Osteoblast (primary cell): ENCODE measurements at regions not wholly inside any gene's neighbourhood (a gene's known extent, or its start where the extent isn't known, plus 50 kb on each side); places are given as distances from the start of the nearest gene placed in this dataset.

ENCODE experiments used
- DNase-seq: peaks from one replicate; pipeline ENCODE4 v3.0.0; 2011; ENCODE audit warnings: low spot score, mixed read lengths; ENCODE audit not compliant: insufficient read length; ENCODE audit errors: missing footprints
- H2AFZ ChIP-seq: 2 replicates; pipeline ENCODE4 v1.6.0; 2011; ENCODE audit warnings: mild to moderate bottlenecking, low read length
- H3K27ac ChIP-seq: 2 replicates; pipeline ENCODE4 v1.5.1; 2011; ENCODE audit warnings: mild to moderate bottlenecking, low read depth, low read length, moderate library complexity
- H3K27me3 ChIP-seq: 2 replicates; pipeline ENCODE4 v1.6.0; 2012; ENCODE audit warnings: mild to moderate bottlenecking, control low read depth, inconsistent platforms, low read length, moderate library complexity; ENCODE audit not compliant: insufficient read depth
- H3K36me3 ChIP-seq: 2 replicates; pipeline ENCODE4 v1.5.1; 2011; ENCODE audit warnings: mild to moderate bottlenecking, low read length, control low read depth, moderate library complexity; ENCODE audit not compliant: insufficient read depth
- H3K4me1 ChIP-seq: 2 replicates; pipeline ENCODE4 v1.5.1; 2011; ENCODE audit warnings: mild to moderate bottlenecking, low read length, control low read depth, moderate library complexity; ENCODE audit not compliant: insufficient read depth
- H3K4me2 ChIP-seq: 2 replicates; pipeline ENCODE4 v1.6.0; 2011; ENCODE audit warnings: mild to moderate bottlenecking, low read length; ENCODE audit not compliant: insufficient read depth
- H3K4me3 ChIP-seq: fragments of 200-600 bp; sonication (generic); 3 replicates; pipeline ENCODE4 v1.5.1; 2012; ENCODE audit warnings: mild to moderate bottlenecking, low read length, inconsistent platforms; ENCODE audit not compliant: insufficient read depth
- H3K79me2 ChIP-seq: 2 replicates; pipeline ENCODE4 v1.6.0; 2012; ENCODE audit warnings: mild to moderate bottlenecking, low read length, control low read depth, inconsistent platforms; ENCODE audit not compliant: insufficient read depth
- H3K9me3 ChIP-seq: 2 replicates; pipeline ENCODE4 v1.5.1; 2011; ENCODE audit warnings: low read depth, low read length, control low read depth
- H4K20me1 ChIP-seq: 2 replicates; pipeline ENCODE4 v1.6.0; 2012; ENCODE audit warnings: mild to moderate bottlenecking, low read length, control low read depth; ENCODE audit not compliant: insufficient read depth
- TF ChIP-seq, protein P1 (sequence below): IDR thresholded peaks from 2 replicates; pipeline ENCODE4 v1.5.1; 2011; ENCODE audit warnings: mild to moderate bottlenecking, low read depth, low read length, moderate library complexity; ENCODE audit errors: extremely low read depth

DNA sequence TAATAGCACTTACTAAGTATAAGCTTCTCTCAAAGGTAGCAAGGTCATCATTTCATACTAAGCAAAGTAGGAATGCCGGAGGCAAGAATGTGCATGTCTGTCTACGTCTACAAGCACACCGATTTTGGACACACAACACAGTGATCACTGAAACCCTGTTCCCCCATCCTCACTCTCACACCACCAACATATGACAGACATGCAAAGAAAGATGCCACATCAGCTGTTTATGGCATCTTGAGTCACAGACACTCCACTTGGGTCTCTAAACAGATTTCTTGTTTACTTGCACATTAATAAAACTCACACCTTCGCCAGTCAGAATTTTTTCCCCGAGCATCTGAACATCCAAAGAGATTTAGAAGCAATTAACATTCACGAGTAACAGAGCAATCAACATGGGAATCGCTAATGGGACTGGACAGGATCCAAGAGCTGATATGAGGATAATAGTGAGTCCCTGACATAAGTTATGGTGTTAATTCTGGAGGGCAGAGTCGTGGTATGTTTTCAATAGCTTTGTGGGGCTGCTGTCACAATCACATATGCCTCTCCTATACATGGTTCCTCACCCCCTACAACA, 324.1 kb downstream of the DHX15 start:
- no peaks in the 10 kb centered on the region for H3K9me3 ChIP-seq
- DNase-seq, result no peak

DNA sequence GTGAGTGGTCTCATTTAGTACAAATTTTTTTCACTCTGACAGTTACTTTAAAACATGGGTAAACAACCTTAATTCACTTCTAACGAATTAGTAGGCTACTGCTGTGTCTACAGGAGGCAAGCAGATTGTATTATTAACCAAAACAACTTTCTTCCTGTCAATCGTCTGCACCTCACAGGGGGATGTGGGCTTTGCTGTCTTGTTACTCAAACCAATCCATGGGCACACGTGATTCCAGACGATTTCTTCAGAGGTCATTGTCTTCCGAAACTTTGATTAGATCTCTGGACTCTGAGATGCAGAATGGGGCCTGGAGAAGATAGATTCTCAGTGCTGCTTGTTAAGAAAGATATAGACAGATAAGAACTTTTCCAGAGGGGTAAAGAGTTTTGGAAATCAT, 327.8 kb downstream of the DHX15 start:
- H3K4me1 ChIP-seq, result peaks cover 5% of the 10 kb centered on the region
- TF ChIP-seq, protein P1, sequence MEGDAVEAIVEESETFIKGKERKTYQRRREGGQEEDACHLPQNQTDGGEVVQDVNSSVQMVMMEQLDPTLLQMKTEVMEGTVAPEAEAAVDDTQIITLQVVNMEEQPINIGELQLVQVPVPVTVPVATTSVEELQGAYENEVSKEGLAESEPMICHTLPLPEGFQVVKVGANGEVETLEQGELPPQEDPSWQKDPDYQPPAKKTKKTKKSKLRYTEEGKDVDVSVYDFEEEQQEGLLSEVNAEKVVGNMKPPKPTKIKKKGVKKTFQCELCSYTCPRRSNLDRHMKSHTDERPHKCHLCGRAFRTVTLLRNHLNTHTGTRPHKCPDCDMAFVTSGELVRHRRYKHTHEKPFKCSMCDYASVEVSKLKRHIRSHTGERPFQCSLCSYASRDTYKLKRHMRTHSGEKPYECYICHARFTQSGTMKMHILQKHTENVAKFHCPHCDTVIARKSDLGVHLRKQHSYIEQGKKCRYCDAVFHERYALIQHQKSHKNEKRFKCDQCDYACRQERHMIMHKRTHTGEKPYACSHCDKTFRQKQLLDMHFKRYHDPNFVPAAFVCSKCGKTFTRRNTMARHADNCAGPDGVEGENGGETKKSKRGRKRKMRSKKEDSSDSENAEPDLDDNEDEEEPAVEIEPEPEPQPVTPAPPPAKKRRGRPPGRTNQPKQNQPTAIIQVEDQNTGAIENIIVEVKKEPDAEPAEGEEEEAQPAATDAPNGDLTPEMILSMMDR, result no peak
- H3K27me3 ChIP-seq, result peaks cover 3% of the 10 kb centered on the region
- H3K4me3 ChIP-seq, result no peak overlapping the region
- no peaks in the 10 kb centered on the region for H4K20me1 ChIP-seq
- H3K27ac ChIP-seq, result no peak overlapping the region
- H3K79me2 ChIP-seq, result no peaks in the 10 kb centered on the region
- no peak overlapping the region for H3K4me2 ChIP-seq
- H3K9me3 ChIP-seq, result no peaks in the 10 kb centered on the region
- H2AFZ ChIP-seq, result no peak overlapping the region
- no peaks in the 10 kb centered on the region for H3K36me3 ChIP-seq
- no peak for DNase-seq

More for the DNA sequence above, 324.1 kb downstream of the DHX15 start:
- H3K27ac ChIP-seq, result no peak overlapping the region
- peaks cover 3% of the 10 kb centered on the region for H3K27me3 ChIP-seq
- H2AFZ ChIP-seq, result no peak overlapping the region
- TF ChIP-seq, protein P1, result no peak
- peaks cover 5% of the 10 kb centered on the region for H3K4me1 ChIP-seq
- no peaks in the 10 kb centered on the region for H3K79me2 ChIP-seq
- H3K4me2 ChIP-seq, result no peak overlapping the region
- H4K20me1 ChIP-seq, result no peaks in the 10 kb centered on the region
- H3K36me3 ChIP-seq, result no peaks in the 10 kb centered on the region
- H3K4me3 ChIP-seq, result no peak overlapping the region

DNA sequence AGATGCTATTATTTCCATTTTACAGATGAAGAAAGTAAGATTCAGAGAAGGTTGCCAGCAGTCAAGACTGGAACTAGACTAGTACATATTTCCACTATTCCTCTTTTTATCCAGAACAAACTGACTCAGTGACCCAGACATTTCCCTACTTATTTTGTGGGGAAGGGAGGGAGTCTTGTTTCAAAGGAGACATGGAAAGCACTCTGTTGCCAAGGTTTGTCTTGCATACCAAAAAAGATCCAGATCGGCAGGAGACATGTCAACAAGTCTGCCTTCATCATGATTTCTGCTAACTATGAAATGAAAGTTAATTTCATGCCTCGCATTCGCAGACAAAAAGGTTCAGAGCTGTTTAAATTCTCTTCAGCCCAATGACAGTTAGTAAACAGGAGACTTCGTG, 328.3 kb downstream of the DHX15 start:
- Histone ChIP-seq H3K4me1 (peaks cover 2% of the 10 kb centered on the region), H3K9me3 (no peaks in the 10 kb centered on the region), H3K4me3 (no peak overlapping the region), H3K4me2 (no peak overlapping the region), H3K27ac (no peak overlapping the region), H3K27me3 (peaks cover 3% of the 10 kb centered on the region), H4K20me1 (no peaks in the 10 kb centered on the region), H3K36me3 (no peaks in the 10 kb centered on the region), H2AFZ (no peak overlapping the region), H3K79me2 (no peaks in the 10 kb centered on the region)
- no peak for DNase-seq
- TF ChIP-seq, protein P1, result no peak

DNA sequence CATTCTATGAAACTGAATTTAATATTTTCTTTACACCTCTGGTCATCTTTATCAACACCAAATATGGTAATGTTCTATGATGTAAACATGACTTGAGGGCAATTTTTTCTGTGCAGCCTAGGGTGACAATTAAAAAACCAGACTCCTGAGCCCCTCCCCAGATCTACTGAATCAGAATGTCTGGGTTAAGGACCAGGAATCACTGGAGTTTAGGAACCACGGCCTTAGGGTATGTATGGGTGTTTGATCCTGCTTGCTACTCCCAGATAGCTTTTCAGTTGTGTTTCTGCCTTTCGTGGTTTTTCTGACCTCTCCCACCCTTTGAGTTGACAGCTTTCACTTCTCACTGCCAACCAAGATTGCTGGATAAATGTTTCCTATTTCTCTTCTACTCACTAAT, 332.2 kb downstream of the DHX15 start:
- H3K4me1 ChIP-seq, result peaks cover 7% of the 10 kb centered on the region
- H4K20me1 ChIP-seq, result no peaks in the 10 kb centered on the region
- H3K27ac ChIP-seq, result no peak overlapping the region
- no peaks in the 10 kb centered on the region for H3K27me3 ChIP-seq
- no peak overlapping the region for H3K4me3 ChIP-seq
- no peak for DNase-seq
- no peaks in the 10 kb centered on the region for H3K9me3 ChIP-seq
- no peaks in the 10 kb centered on the region for H3K79me2 ChIP-seq
- no peak overlapping the region for H2AFZ ChIP-seq
- TF ChIP-seq, protein P1, result no peak
- H3K4me2 ChIP-seq, result no peak overlapping the region
- no peaks in the 10 kb centered on the region for H3K36me3 ChIP-seq
